HG03175 (cell line): ENCODE measurements at regions not wholly inside any gene's neighbourhood (a gene's known extent, or its start where the extent isn't known, plus 50 kb on each side); places are given as distances from the start of the nearest gene placed in this dataset.
"Not testable (repeated sequence)": the region's sequence is repeated elsewhere in the genome, so short reads cannot be mapped to it uniquely, and the experiment has no call there.

Experiments
- ATAC-seq: cut with Tn5 transposase; IDR thresholded peaks from one replicate; pipeline ENCODE4 v1.9.1; 2021; ENCODE audit warnings: mild to moderate bottlenecking, moderate library complexity; ENCODE audit not compliant: unreplicated experiment

DNA sequence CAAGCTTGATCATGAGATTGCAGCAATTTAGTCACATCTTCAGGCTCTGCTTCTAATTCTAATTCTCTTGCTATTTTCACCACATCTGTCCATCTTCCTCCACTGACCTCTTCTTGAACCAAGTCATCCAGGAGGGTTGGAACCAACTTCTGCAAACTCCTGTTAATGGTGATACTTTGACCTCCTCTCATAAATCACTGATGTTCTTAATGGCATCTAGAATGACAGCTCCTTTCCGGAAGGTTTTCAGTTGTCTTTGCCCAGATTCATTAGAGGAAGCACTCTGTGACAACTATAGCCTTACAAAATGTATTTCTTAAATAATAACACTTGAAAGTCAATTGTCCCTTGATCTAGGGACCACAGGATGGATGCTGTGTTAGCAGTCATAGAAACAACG lies 136.2 kb downstream of the IGLL1 start:
- not testable (repeated sequence) for ATAC-seq

- not testable (repeated sequence) for ATAC-seq
Observed at GRCh38 chr22:23439581-23439980, 140.5 kb downstream of the IGLL1 start.

GRCh38 chr22:23438216-23438615 lies 141.9 kb downstream of the IGLL1 start:
- no peak for ATAC-seq

- ATAC-seq: no peak
Observed at GRCh38 chr22:23437779-23438178, 142.3 kb downstream of the IGLL1 start.

- ATAC-seq: not testable (repeated sequence)
Observed at GRCh38 chr22:23437107-23437395, 143.0 kb downstream of the IGLL1 start.

DNA sequence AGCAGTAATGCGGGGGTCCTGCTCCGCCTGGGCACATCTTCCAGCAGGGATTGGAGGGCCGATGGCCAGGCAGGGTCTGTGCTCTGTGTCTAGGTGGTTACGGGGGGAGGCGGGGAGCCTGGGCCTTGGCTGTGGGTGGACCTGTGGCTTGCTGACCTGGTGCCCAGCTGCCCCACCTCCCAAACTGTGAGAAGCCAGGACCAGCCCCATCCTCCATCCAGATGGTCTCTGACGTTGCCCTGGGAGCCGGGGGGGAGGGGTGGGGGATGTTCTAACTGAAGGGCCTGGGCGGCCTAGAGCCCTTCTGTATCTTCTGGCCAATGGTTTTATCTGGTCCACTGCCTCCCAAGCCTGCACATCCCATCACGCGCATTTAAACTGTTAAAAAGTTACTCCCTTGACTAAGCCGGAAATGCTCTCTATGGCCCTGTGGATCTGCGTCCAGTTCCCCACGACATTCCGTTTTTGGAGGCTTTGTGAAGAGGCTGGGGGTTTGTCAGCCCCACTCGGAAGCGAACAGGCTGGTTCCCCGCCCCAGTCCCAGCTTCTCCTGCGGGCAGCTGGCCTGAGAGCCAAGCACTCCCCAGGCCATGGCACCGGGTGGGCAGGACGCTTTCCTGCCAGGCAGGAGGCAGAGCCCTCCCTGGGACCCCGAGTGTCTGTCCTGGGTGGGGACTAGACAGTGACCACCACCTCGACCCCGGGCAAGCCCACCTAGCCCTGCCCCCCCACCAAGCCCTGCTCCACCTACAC lies 143.6 kb downstream of the IGLL1 start:
- not testable (repeated sequence) for ATAC-seq

DNA sequence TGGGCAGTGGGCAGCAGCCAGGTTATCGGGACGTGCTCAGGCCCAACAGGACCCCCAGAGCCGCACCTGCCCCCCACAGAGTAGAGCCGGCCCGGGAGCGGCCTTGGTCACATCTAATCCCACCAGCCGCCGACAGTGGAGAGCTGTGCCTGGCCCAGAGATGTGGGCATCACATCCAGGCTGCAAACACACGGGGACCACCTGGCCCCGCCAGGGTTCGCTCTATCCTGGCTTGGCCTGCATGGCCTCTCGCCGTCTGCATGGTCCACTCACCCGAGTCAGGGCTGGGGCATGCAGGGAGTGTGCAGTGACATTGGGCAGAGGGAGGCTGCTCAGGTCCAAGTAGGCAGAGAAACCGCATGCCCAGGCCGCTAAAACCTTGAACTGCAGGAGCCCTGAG lies 144.9 kb downstream of the IGLL1 start:
- ATAC-seq: not testable (repeated sequence)

GRCh38 chr22:23434198-23434830 lies 145.8 kb downstream of the IGLL1 start:
- not testable (repeated sequence) for ATAC-seq

GRCh38 chr22:23433127-23434005 lies 146.7 kb downstream of the IGLL1 start:
- not testable (repeated sequence) for ATAC-seq

GRCh38 chr22:23432719-23433118 lies 147.4 kb downstream of the IGLL1 start:
- ATAC-seq: not testable (repeated sequence)

DNA sequence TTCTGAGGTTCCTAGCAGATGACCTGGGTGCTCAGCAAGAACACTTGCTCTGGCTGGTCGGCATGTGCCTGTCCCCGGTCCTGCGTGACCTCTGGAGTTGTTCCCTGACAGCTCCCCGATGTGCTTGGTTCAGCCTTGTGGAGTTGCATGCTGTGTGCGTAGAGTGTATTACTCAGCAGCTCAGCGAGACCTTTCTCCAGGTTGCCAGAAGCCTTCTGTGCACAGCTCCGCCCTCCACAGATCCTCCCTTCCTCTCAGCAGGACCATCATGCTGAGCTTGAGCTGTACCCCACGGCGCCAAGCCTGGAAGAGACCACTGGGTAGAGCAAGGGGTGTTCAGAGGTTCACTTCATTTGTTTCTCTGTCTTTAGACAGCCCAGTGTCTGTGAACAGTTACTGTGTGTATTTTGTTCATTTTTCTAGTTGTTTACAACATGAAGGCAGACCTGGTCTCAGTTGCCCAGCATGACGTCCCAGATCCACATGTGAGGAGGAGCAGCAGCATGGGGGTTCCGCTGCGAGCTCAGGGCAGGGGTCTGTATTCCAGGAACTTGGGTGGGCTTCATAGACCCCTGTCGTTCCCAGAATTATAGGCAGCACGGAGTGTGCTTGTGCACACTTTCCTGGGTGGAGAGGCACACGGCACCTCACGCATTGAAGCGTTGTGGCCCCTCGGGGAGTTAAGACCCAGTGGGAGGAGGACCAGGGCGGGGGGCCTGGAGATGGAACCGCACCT lies 148.6 kb downstream of the IGLL1 start:
- ATAC-seq: no peak

DNA sequence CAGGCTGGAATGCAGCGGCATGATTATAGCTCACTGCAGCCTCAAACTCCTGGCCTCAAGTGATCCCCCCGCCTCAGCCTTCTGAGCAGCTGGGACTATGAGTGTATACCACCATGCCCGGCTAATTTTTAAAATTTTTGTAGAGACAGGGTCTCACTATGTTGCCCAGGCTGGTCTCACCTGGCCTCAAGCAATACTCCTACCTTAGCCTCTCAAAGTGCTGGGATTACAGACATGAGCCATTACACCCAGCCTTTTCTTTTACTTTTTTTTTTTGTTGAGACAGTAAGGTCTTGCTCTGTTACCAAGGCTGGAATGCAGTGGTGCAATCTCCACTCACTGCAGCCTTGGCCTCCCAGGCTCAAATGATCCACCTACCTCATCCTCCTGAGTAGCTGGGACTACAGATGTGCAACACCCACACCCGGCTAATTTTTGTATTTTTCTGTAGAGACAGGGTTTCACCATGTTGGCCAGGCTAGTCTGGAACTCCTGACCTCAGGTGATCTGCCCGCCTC lies 155.5 kb downstream of the IGLL1 start:
- not testable (repeated sequence) for ATAC-seq

GRCh38 chr22:23424031-23424430 lies 156.1 kb downstream of the IGLL1 start:
- ATAC-seq: no peak

GRCh38 chr22:23422281-23422680 lies 157.8 kb downstream of the IGLL1 start:
- not testable (repeated sequence) for ATAC-seq

GRCh38 chr22:23421300-23421699 lies 158.8 kb downstream of the IGLL1 start:
- not testable (repeated sequence) for ATAC-seq

DNA sequence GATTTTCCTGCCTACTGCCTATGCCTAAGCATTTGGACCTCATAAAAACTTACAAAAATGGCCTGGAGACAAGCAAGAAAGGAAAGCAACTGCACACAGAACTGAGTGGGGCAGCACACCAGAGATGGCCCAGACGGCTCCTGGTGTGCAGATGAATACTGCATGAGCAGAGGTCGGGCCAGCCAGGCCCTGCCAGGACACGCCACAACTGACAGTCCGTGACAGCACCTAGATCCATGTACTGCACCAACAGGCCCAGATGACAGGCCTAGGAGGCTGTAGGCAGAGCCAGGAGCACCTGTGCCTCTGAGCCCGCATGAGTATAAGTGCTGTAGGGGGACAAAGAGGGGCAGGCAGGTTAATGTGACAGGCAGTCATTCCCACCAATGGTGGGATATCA lies 160.2 kb downstream of the IGLL1 start:
- no peak for ATAC-seq

GRCh38 chr22:23419171-23419570 lies 160.9 kb downstream of the IGLL1 start:
- no peak for ATAC-seq

GRCh38 chr22:23418159-23418788 lies 161.8 kb downstream of the IGLL1 start:
- ATAC-seq: no peak

DNA sequence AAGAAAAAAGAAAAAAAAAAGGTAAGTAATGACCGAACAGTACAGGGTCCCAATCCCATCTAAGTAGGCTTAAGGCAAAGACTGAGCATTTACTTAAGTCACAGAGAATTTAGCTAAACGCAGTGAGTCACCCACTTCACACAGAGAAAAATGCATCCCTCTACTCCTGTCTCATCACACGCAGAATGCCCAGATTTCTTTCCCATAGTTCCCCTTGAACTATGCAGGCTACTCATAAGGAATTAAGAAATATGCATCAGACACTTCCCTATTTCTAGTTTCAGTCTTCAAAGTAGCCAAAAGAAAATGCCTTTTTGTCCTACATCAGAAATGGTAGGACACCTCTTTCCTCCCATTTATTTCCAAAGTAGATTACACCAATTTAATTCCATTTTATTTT lies 162.8 kb downstream of the IGLL1 start:
- not testable (repeated sequence) for ATAC-seq

DNA sequence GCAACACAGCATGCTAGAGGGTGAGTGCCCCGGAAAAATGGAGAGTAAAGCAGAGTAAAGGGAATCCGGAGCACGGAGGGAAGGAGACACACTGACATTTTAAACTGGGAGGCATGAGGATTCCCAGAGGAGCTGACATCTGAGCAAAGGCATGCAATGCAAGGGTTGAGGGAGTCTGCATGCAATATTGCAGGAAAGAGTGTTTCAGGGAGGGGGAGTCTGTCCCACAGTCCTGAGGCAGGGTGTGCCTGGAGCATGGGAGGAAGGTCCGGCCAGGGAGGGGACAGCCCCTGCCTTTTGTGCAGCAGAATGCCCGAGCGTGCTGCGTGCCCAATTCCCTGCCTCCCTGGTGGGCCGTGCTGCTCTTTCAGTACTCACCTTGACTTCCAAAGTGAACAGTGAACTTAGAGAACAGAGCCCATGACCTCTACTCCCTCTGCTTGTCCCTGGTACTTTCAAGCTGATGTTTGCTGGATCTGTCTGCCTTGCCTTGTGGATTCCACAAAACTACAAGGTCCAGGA lies 163.9 kb downstream of the IGLL1 start:
- not testable (repeated sequence) for ATAC-seq
